ENCODE measurements at regions not wholly inside any gene's neighbourhood (a gene's known extent, or its start where the extent isn't known, plus 50 kb on each side); places are given as distances from the start of the nearest gene placed in this dataset.

- TF ChIP-seq CTCF (IDR thresholded peaks at IDR 0.05; ENCODE audit: insufficient read depth, low read length) (no peak), POLR2AphosphoS5 (IDR thresholded peaks at IDR 0.05; ENCODE audit: low read depth) (no peak)
Measured at GRCh38 chr4:126431049-126431448, 1116.3 kb downstream of the FAT4 start.

Data from HL-60 (cell line).